VCaP (cell line): ENCODE measurements at regions not wholly inside any gene's neighbourhood (a gene's known extent, or its start where the extent isn't known, plus 50 kb on each side); places are given as distances from the start of the nearest gene placed in this dataset.

Source experiments
- H3K27ac ChIP-seq: fragments of 450-650 bp; 2 replicates; pipeline ENCODE4 v1.5.1; 2017
- TF ChIP-seq, protein P1 (sequence below): fragments of 450-650 bp; conservative IDR thresholded peaks from 2 replicates; pipeline ENCODE4 v1.5.1; 2017; ENCODE audit warnings: mild to moderate bottlenecking, moderate library complexity

GRCh38 chr2:136248242-136248641 lies 130.3 kb upstream of the CXCR4 start:
- TF ChIP-seq, protein P1, sequence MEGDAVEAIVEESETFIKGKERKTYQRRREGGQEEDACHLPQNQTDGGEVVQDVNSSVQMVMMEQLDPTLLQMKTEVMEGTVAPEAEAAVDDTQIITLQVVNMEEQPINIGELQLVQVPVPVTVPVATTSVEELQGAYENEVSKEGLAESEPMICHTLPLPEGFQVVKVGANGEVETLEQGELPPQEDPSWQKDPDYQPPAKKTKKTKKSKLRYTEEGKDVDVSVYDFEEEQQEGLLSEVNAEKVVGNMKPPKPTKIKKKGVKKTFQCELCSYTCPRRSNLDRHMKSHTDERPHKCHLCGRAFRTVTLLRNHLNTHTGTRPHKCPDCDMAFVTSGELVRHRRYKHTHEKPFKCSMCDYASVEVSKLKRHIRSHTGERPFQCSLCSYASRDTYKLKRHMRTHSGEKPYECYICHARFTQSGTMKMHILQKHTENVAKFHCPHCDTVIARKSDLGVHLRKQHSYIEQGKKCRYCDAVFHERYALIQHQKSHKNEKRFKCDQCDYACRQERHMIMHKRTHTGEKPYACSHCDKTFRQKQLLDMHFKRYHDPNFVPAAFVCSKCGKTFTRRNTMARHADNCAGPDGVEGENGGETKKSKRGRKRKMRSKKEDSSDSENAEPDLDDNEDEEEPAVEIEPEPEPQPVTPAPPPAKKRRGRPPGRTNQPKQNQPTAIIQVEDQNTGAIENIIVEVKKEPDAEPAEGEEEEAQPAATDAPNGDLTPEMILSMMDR = no peak
- no peak overlapping the region for H3K27ac ChIP-seq

DNA sequence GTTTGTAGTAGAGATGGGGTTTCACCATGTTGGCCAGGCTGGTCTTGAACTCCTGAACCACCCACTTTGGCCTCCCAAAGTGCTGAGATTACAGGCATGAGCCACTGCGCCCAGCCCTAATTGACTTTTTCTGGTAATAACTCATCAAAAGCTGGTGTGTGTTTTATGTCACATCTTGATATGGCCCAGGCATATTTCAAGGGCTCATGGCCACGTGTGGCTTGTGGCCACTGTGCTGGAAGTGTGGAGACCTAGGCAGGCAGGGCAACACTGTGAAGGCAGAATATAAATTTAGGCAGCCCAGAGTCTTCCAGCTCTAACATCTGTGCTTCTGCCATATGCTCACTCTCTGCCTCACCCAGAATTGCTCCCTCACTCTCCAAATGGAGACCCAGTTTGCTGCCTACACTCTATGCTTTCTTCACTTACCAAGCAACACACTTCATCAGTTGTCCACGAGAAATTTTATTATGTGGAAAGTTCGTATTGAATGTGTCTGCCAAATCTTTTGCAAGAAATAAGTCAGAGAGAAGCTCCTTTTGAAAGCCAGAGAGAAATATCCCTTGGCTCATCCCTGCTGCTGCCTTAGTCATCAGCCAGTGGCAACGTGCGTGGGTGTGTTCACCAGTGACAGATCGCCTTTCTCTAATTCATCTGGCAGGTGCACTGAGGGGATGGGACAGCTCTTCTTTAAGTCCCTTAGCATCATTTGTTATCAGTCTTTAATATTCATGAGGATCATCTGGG lies 129.4 kb upstream of the CXCR4 start:
- H3K27ac ChIP-seq = no peak overlapping the region
- TF ChIP-seq, protein P1 = no peak

- TF ChIP-seq, protein P1 = no peak
- no peak overlapping the region for H3K27ac ChIP-seq
Observed at GRCh38 chr2:136246086-136246669, 128.2 kb upstream of the CXCR4 start.

- H3K27ac ChIP-seq = no peak overlapping the region
- TF ChIP-seq, protein P1 = no peak
Observed at GRCh38 chr2:136245211-136245610, 127.3 kb upstream of the CXCR4 start.

DNA sequence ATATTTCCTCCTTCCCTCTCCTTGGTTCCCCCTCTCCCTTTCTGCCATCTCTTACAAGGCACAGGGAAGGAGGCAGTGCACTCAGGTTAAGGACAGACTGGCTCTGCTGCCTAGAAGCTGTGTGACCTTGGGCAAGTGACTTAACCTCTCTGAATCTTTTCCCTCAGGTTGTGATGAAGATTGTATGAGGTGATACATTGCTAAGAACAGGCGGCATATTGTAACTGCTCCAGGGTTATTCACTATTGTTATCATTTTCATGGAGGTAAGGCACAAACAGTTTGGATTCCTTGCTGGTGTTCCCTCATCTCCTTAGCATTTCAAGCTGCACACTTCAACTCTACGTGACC lies 126.6 kb upstream of the CXCR4 start:
- TF ChIP-seq, protein P1 = no peak
- no peak overlapping the region for H3K27ac ChIP-seq

DNA sequence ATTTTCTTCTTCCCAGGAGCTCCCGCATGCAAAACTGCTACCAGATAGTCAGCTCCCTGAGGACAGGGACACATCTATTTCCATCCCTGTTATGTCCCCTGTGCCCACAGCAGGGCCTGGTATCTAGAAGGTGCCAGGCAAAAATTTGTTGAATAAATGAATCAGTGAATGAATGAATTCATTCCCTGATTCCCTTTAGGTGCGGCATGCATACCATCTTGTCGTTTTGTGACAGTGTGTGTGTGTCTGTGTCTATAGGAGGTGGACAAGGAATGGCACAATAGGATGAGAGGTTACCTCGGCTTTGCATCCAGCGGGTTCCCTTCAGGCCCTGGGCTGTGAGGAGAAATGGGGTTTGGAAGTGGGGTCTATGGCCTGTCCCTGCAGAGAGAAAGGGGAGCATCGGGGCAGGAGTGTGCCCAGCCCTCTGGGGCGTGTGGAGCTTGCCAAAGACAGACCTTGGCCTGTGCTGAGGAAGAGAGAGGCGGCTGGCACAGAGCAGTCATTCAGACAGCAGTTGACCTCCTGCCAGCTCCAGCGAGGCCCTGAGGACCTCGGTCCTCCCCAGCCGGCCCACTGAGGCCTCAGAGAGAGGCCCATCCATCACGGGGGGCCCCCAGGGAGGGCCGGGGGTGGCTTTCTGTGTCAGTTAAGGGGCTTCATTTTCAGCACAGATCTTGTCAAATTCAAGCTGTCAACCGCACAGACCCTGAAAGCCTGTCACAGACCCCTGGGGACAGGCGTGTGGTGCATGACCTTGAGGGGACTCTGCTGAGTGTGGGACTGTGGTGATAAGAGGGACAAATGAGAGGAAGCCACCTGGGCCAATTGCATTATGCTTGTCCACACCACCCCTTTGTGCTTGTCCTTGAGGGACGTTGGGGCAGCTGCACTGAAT lies 125.9 kb upstream of the CXCR4 start:
- no peak overlapping the region for H3K27ac ChIP-seq
- TF ChIP-seq, protein P1 = no peak

DNA sequence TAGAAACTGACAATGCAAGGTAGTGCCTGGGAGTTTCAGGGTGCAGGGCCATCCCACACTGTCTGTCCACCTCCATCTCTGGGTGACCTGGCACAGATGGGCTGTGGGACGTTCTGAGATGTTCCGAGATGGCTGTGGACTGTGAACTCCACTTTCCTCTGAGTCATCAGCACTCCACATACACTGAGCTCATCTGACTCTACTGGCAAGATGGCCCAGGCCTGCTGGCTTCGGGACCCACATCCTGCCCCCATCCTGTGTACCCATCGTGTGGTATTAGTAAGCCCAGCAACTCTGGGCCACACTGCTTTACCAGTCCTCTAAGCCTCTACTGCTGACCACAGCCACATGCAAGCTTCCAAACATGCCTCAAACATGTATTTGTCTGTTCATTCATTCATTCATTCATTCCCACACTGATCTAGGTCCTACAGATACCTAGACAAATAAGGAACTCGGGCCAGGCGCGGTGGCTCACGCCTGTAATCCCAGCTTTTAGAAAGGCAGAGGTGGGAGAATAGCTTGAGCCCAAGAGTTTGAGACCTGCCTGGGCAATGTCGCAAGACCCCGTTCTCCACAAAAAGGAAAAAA lies 124.8 kb upstream of the CXCR4 start:
- H3K27ac ChIP-seq = no peak overlapping the region
- TF ChIP-seq, protein P1 = no peak
